ENCODE measurements at regions not wholly inside any gene's neighbourhood (a gene's known extent, or its start where the extent isn't known, plus 50 kb on each side); places are given as distances from the start of the nearest gene placed in this dataset.

DNA sequence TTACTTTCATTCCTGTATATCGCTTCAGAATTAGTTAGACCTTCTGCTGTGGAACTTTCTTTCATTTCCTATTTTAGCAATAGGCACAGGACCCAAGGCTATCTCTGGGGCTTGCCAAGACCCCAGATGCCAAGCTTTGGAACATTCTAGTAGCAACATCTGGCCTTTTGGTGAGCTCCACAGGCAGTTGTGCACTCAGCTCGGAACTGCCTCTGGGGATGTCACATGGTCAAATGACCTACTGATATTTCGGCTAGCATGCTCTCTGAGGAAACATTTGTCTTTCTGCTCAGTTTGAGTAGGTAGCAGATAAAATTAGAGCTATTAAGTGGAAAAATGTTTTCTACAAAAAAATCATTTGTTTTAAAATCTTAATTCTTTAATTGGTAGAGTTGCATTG, 76.6 kb upstream of the ITGA4 start:
- H3K27me3 ChIP-seq, result no peaks in the 10 kb centered on the region
- H3K9me3 ChIP-seq, result no peaks in the 10 kb centered on the region
- TF ChIP-seq POLR2A (IDR thresholded peaks at IDR 0.05), result no peak
- TF ChIP-seq, protein P1, sequence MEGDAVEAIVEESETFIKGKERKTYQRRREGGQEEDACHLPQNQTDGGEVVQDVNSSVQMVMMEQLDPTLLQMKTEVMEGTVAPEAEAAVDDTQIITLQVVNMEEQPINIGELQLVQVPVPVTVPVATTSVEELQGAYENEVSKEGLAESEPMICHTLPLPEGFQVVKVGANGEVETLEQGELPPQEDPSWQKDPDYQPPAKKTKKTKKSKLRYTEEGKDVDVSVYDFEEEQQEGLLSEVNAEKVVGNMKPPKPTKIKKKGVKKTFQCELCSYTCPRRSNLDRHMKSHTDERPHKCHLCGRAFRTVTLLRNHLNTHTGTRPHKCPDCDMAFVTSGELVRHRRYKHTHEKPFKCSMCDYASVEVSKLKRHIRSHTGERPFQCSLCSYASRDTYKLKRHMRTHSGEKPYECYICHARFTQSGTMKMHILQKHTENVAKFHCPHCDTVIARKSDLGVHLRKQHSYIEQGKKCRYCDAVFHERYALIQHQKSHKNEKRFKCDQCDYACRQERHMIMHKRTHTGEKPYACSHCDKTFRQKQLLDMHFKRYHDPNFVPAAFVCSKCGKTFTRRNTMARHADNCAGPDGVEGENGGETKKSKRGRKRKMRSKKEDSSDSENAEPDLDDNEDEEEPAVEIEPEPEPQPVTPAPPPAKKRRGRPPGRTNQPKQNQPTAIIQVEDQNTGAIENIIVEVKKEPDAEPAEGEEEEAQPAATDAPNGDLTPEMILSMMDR (IDR thresholded peaks at IDR 0.05), result no peak
- ATAC-seq, result no peak
- no peaks in the 10 kb centered on the region for H3K4me1 ChIP-seq
- H3K4me3 ChIP-seq, result no peak overlapping the region
- H3K36me3 ChIP-seq, result no peaks in the 10 kb centered on the region
- WGBS (ENCODE audit: insufficient coverage, low coverage, low lambda C conversion rate, missing lambda C conversion rate), result 43% methylated on average over 3 of the region's 3 CpGs
- intact Hi-C loops (cut with DNase I), result no loop called here
- no peak for DNase-seq
- no peak overlapping the region for H3K27ac ChIP-seq

DNA sequence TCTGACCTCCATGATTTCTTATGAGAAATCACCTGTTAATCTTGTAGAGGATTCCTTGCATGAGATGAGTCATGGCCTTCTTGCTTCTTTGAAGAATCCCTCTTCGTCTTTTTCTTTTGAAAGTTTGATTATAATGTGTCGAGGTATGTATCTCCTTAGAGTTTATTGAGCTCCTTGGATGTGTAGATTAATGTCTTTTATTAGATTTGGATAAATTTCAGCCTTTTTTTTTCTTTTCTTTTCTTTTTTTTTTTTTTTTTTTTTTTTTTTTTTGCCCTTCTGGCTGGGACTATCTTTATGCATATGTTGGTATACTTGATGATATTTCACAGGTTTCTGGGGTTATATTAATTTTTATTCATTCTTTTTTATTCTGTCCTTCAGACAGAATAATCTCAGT, 72.3 kb upstream of the ITGA4 start:
- DNase-seq, result no peak
- WGBS (ENCODE audit: insufficient coverage, low coverage, low lambda C conversion rate, missing lambda C conversion rate), result 27% methylated on average over 2 of the region's 2 CpGs
- no peaks in the 10 kb centered on the region for H3K9me3 ChIP-seq
- H3K4me1 ChIP-seq, result no peaks in the 10 kb centered on the region
- no peaks in the 10 kb centered on the region for H3K36me3 ChIP-seq
- ATAC-seq, result no peak
- H3K4me3 ChIP-seq, result no peak overlapping the region
- intact Hi-C loops (cut with DNase I), result no loop called here
- no peak for TF ChIP-seq POLR2A (IDR thresholded peaks at IDR 0.05)
- TF ChIP-seq, protein P1 (IDR thresholded peaks at IDR 0.05), result no peak
- H3K27ac ChIP-seq, result no peak overlapping the region
- no peaks in the 10 kb centered on the region for H3K27me3 ChIP-seq

DNA sequence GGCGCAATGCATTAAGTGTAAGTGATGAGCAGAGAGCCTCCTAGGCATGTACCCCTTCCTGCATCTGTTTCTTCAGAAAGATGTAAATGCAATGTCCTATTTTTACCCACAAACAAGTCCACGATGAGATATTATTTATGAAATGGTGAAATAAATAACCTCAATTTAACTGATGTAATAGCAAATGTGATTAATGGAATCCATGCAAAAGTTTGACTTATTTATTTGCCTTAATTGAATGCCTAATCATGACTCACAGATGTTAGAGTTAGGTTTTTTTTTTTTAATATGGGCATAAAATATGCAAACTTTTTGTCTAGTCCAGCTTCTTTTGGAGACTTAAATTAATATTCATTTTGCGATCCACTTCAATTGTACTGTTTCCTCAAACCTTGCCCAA, 67.7 kb upstream of the ITGA4 start:
- no peak for ATAC-seq
- TF ChIP-seq, protein P1 (IDR thresholded peaks at IDR 0.05), result no peak
- TF ChIP-seq POLR2A (IDR thresholded peaks at IDR 0.05), result no peak
- WGBS (ENCODE audit: insufficient coverage, low coverage, low lambda C conversion rate, missing lambda C conversion rate), result 67% methylated on average over 3 of the region's 3 CpGs
- Histone ChIP-seq H3K36me3 (no peaks in the 10 kb centered on the region), H3K9me3 (no peaks in the 10 kb centered on the region), H3K27ac (no peak overlapping the region), H3K4me1 (no peaks in the 10 kb centered on the region), H3K27me3 (no peaks in the 10 kb centered on the region), H3K4me3 (no peak overlapping the region)
- intact Hi-C loops (cut with DNase I), result no loop called here
- no peak for DNase-seq

DNA sequence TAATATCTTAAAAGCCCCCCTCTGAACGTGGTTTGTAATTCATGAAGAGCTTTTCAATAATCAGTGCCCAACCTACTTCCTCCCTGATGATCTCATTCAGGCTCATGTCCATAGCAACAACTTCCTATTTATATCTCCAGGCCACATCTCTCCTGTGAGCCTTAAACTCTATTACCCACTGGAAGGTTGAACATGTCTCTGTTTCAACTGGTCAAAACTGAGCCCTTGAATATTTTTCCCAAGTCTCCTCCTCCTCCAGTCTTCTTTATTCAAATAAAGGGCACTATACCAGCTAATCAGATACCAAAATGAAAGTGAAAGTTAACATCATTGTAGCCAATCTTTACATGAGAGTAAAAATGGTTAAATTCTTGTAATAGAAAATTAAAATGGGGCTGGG, 63.7 kb upstream of the ITGA4 start:
- no peak overlapping the region for H3K4me3 ChIP-seq
- ATAC-seq (peak; percentile 38 to 72 (median 54)), DNase-seq (no peak)
- intact Hi-C loops (cut with DNase I), result no loop called here
- no peaks in the 10 kb centered on the region for H3K4me1 ChIP-seq
- H3K36me3 ChIP-seq, result no peaks in the 10 kb centered on the region
- peak overlapping the region in 1 of 3 donors; percentile 10 for H3K27ac ChIP-seq
- no peaks in the 10 kb centered on the region for H3K9me3 ChIP-seq
- 12% methylated on average over 1 of the region's 1 CpG for WGBS (ENCODE audit: insufficient coverage, low coverage, low lambda C conversion rate, missing lambda C conversion rate)
- no peak for TF ChIP-seq POLR2A (IDR thresholded peaks at IDR 0.05)
- TF ChIP-seq, protein P1 (IDR thresholded peaks at IDR 0.05), result no peak
- no peaks in the 10 kb centered on the region for H3K27me3 ChIP-seq
